GM21786 (cell line): ENCODE measurements at regions not wholly inside any gene's neighbourhood (a gene's known extent, or its start where the extent isn't known, plus 50 kb on each side); places are given as distances from the start of the nearest gene placed in this dataset.
"Not testable (repeated sequence)": the region's sequence is repeated elsewhere in the genome, so short reads cannot be mapped to it uniquely, and the experiment has no call there.

ENCODE experiments used
- ATAC-seq: cut with Tn5 transposase; IDR thresholded peaks from one replicate; pipeline ENCODE4 v1.9.1; 2021; ENCODE audit not compliant: unreplicated experiment

GRCh38 chr18:56489893-56490292 lies 148.5 kb downstream of the TXNL1 start:
- ATAC-seq, result no peak

GRCh38 chr18:56488739-56489138 lies 149.7 kb downstream of the TXNL1 start:
- ATAC-seq, result no peak

DNA sequence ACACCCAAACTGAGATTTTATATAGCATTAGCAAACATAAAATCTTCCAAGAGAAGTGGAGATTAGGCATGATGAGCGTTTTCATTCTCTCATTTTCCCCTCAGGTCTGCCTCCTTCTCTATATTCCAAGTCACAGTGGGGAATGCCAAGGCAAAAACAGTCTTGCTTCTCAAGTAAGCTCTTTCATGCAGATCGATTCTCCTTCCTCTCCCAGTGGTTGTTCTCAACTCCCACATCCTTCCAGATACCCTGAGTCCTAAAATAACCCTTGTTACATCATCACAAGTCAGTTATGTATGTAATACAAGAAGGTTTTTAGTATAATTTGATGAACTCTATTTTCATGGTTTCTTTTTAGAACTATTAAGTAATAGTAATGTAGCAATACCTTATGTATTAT lies 150.6 kb downstream of the TXNL1 start:
- no peak for ATAC-seq

GRCh38 chr18:56483386-56483785 lies 155.0 kb downstream of the TXNL1 start:
- ATAC-seq, result no peak

DNA sequence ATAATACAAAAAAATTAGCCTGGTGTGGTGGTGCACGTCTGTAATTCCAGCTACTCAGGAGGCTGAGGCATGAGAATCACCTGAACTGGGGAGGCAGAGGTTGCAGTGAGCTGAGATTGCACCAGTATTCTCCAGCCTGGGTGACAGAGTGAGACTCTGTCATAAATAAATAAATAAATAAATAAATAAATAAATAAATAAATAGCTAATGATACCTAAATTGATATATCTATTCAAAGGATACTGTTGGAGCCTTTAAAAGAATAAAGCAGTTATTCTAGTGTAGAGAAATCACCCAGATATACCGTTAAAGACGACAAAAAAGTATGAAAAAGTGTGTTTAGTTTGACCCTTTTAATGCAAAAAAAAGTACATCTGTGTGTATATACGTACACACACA lies 155.6 kb downstream of the TXNL1 start:
- ATAC-seq, result not testable (repeated sequence)

GRCh38 chr18:56481751-56482150 lies 156.6 kb downstream of the TXNL1 start:
- no peak for ATAC-seq

GRCh38 chr18:56479841-56480240 lies 158.6 kb downstream of the TXNL1 start:
- ATAC-seq, result no peak

GRCh38 chr18:56475250-56475649 lies 163.1 kb downstream of the TXNL1 start:
- no peak for ATAC-seq

GRCh38 chr18:56473400-56474024 lies 164.9 kb downstream of the TXNL1 start:
- ATAC-seq, result no peak

- ATAC-seq, result no peak
Observed at GRCh38 chr18:56470406-56471351, 167.7 kb downstream of the TXNL1 start.

DNA sequence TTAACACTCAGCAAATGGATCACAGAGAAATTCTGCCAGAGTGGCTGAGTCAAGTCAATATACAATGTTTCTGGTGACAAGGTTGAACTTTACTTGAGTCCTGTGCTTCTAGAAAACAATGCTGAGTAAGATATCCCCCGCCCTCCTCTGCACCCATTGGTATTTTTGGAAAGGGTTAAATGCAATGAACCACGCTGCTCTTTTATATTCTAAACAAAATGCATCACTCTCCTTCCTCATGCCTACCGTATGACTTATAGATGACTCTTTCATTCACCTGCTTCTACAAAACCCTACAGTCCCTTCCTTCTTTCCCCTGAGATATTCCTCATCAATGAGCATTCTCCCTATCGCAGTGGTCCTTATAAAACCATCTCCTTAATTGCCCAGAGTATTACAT lies 168.8 kb downstream of the TXNL1 start:
- no peak for ATAC-seq

GRCh38 chr18:56468396-56468795 lies 170.0 kb downstream of the TXNL1 start:
- ATAC-seq, result no peak

DNA sequence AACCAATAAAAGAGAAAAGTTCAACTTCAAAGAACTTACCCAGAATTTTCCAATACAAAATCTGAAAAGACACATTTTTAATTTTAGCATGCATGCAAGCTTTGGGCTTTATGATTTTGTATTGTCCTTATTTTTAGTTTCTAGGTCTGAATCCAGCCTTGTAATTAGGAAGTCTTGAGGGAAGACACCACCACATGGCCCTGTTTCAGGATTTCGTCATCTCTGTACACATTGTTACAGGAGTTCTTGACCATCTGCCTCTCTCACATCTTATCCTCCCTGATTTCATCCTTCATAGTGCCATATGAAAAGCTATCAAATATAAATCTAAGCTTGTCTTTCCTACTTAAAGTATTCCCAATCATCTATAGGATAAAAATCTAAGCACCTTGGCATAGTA lies 176.1 kb downstream of the TXNL1 start:
- no peak for ATAC-seq

DNA sequence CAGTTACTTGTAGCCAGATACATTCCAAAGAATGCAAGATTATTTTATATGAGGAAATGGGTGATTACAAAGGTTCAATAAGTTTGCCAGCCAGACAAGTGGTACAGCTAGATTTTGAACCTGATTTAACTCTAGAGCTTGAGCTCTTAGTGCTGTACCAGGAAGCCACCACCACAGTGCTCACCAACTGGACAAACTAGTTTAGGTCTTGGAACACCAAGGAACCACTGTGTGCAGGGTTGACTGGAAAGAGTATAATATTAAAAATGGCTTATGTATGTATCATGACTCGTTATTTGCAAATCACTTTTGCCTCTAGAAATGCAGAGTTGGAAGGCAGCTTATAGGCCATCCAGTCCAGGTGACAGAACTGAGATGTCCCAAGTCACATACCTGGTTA lies 177.2 kb downstream of the TXNL1 start:
- no peak for ATAC-seq

DNA sequence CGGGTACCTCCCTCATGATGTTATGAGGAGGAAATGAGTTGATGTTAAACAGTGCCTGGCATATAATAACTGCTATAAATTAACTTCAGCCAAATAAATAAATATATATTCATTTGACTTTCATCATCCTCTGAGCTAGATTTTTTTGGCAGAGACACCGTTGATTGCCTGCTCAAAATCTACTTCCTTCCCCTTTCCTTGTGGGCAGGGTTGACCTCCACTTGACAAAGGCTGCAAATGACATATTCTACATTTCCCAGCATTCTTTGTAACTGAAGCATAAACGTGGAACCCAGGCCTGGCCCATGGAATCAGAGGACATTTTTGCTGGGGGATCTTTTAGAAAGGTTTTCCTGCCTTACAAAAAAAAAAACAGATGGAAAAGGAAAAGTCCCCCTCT lies 177.8 kb downstream of the TXNL1 start:
- no peak for ATAC-seq

- ATAC-seq, result no peak
Observed at GRCh38 chr18:56458770-56459712, 179.4 kb downstream of the TXNL1 start.

DNA sequence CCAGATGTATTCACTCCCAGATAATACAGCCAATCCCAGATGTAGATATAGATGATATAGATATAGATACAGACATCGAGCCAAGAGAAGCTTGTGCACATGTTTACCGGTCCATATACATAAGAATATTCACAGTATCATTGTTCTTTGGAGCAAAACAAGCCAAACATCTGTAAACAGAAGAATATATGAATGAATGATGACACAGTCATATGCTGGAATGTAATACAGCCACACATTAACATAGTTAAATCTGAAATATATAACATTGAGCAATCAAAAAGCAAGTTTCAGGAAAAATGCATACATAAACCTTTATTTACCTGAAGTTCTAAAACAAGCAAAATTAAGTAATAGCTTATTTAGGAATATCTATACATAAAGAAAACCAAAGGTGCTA lies 182.5 kb downstream of the TXNL1 start:
- no peak for ATAC-seq

GRCh38 chr18:56455141-56455540 lies 183.3 kb downstream of the TXNL1 start:
- no peak for ATAC-seq

GRCh38 chr18:56453631-56454030 lies 184.8 kb downstream of the TXNL1 start:
- ATAC-seq, result no peak

GRCh38 chr18:56451188-56451587 lies 187.2 kb downstream of the TXNL1 start:
- ATAC-seq, result no peak

DNA sequence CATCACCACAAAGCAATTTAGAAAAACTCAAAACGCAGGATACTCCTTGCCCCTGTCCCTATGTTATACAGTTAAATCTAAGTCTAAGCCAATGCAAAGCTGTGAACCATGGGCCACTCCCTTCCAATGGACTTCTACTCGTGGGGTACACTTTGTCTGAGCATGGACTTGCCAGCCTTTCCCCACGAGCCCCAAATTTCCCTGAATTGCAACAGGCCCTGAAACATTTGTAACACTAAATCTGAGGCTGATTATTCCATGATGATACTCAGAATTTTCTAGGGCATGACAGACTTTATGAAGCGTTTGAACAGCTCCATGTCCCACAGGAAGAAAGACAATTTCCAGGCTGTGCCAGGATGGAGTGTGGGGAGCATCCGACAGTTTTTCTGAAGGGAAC lies 189.6 kb downstream of the TXNL1 start:
- no peak for ATAC-seq
